Peyer's patch (tissue), 4 donors: ENCODE measurements at regions not wholly inside any gene's neighbourhood (a gene's known extent, or its start where the extent isn't known, plus 50 kb on each side); places are given as distances from the start of the nearest gene placed in this dataset.
"Not testable (repeated sequence)": the region's sequence is repeated elsewhere in the genome, so short reads cannot be mapped to it uniquely, and the experiment has no call there.

ENCODE experiments used
- CTCF ChIP-seq, 6 experiments: fragments of 450-650 bp in 4 of 6; fragments of 200-600 bp in 2 of 6; sonication (generic) in 1 of 6; IDR thresholded peaks; one replicate each; pipeline ENCODE4 v1.5.1; 2017 to 2019; ENCODE audit warnings: antibody characterized with exemption in 6 of 6, mild to moderate bottlenecking in 3 of 6, moderate library complexity in 1 of 6
- POLR2A ChIP-seq, 2 donors: fragments of 450-650 bp; IDR thresholded peaks; one replicate each; pipeline ENCODE4 v1.5.1; 2017; ENCODE audit warnings: antibody characterized with exemption in 2 of 2, mild to moderate bottlenecking in 2 of 2, moderate library complexity in 2 of 2

- TF ChIP-seq CTCF, POLR2A (IDR thresholded peaks at IDR 0.05): not testable (repeated sequence)
Measured at GRCh38 chr16:29612381-29613306, 50.4 kb upstream of the SPN start.
